Kidney epithelial cell (primary cell): ENCODE measurements at regions not wholly inside any gene's neighbourhood (a gene's known extent, or its start where the extent isn't known, plus 50 kb on each side); places are given as distances from the start of the nearest gene placed in this dataset.

Experiments used
- DNase-seq: peaks from one replicate; pipeline ENCODE4 v3.0.0-alpha.2; 2010; ENCODE audit warnings: low read depth
- H3K27me3 ChIP-seq: 2 replicates; pipeline ENCODE4 v1.6.0; 2011; ENCODE audit warnings: low read length; ENCODE audit not compliant: control insufficient read depth, insufficient read depth
- H3K36me3 ChIP-seq: 2 replicates; pipeline ENCODE4 v1.5.1; 2011; ENCODE audit warnings: low read length; ENCODE audit not compliant: control insufficient read depth, insufficient read depth
- H3K4me3 ChIP-seq: 2 replicates; pipeline ENCODE4 v1.5.1; 2011; ENCODE audit warnings: low read depth, mild to moderate bottlenecking, control low read depth, low read length
- TF ChIP-seq, protein P1 (sequence below): IDR thresholded peaks from 2 replicates; pipeline ENCODE4 v1.5.1; 2011; ENCODE audit warnings: mild to moderate bottlenecking, moderate library complexity, low read length, control low read depth, inconsistent platforms; ENCODE audit not compliant: insufficient read depth, poor library complexity, severe bottlenecking

DNA sequence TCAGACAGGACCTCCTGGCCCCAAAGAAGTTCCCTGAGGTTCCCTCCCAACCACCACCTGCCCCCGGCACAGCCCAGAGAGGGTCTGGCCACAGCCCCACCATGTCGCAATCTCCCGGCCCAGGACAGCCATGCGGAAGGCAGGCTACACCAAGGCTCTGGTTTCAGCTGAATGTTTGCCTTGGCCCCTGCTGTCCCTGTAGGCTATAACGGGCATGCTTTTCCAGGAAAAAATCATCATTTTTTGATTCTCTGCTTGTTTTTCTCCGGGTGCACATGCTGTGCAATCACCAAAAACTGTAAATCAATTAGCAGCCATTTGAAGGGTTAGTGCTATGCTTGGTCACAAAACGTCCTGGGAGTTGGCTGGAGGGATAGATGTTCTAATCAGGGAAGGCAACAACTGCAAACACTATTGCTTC, 142.7 kb upstream of the IGF1R start:
- Histone ChIP-seq H3K27me3 (peaks cover 17% of the 10 kb centered on the region), H3K36me3 (no peaks in the 10 kb centered on the region), H3K4me3 (no peak overlapping the region)
- TF ChIP-seq, protein P1, sequence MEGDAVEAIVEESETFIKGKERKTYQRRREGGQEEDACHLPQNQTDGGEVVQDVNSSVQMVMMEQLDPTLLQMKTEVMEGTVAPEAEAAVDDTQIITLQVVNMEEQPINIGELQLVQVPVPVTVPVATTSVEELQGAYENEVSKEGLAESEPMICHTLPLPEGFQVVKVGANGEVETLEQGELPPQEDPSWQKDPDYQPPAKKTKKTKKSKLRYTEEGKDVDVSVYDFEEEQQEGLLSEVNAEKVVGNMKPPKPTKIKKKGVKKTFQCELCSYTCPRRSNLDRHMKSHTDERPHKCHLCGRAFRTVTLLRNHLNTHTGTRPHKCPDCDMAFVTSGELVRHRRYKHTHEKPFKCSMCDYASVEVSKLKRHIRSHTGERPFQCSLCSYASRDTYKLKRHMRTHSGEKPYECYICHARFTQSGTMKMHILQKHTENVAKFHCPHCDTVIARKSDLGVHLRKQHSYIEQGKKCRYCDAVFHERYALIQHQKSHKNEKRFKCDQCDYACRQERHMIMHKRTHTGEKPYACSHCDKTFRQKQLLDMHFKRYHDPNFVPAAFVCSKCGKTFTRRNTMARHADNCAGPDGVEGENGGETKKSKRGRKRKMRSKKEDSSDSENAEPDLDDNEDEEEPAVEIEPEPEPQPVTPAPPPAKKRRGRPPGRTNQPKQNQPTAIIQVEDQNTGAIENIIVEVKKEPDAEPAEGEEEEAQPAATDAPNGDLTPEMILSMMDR, result no peak
- no peak for DNase-seq

DNA sequence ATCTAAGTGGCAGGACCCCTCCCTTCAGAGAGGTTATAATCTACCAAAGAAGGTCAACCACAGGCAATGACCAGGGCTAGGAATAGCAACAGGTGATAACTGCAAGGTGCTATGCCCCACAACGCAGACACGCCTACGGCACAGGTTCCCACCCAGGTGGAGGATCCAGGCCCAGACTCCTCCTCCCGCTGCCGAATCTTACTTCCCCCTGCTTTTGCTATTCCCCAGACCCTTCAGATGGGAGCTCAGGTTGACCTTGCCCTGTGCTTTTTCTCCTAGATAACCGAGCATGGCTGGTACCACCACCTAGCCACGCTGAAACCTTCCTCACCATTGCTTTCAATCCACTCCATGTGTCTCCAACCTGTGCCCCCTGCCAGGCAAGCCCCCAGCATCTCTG, 142.2 kb upstream of the IGF1R start:
- no peak overlapping the region for H3K4me3 ChIP-seq
- TF ChIP-seq, protein P1, result no peak
- peaks cover 17% of the 10 kb centered on the region for H3K27me3 ChIP-seq

DNA sequence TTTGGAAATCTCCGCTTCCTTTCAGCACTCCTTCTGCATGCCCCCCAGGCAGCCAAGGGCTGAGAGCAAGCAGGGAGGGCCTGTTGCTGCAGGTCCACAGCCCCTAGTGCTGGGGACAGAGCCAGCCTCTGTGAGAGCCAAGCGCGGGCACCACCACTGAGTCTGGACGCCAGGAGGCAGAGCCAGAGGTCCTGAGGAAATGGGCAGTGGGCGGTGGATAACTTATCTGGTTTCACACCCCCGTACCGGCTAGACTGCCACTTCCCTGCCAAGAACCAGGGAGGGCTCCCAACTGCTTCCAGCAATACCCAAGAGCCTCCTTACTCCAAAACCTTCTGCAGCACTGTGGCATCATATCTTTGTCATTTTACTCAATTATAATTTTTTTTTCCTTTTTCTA, 141.6 kb upstream of the IGF1R start:
- H3K27me3 ChIP-seq, result peaks cover 17% of the 10 kb centered on the region
- DNase-seq, result no peak
- TF ChIP-seq, protein P1, result no peak
- H3K36me3 ChIP-seq, result no peaks in the 10 kb centered on the region
- no peak overlapping the region for H3K4me3 ChIP-seq

More for the DNA sequence above, 142.2 kb upstream of the IGF1R start:
- DNase-seq, result no peak
- H3K36me3 ChIP-seq, result no peaks in the 10 kb centered on the region

DNA sequence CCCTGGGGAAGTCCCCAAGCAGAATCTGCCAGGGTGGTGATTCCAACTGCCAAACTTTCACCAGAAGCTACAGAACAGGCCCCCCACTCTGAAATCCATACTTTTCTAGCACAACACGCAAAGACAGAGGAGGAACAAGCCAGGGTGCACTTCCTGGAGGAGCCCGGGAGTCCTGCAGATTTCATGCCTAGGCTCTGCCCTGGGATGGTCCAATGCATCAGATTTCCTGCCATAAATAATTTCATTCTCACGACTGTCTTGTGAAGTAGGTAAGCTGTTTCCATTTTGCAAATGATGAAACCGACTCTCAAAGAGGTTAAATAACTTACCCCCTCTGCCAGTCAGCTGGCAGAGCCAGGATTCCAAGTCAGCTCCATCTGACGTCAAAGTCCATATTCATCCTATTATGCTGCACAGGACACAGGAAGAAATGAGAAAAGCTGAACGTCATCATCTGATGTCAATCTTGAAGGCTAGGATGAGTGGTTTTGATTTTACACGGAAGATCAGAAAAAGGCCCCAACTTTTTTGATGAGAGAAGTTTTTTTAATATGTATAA, 134.8 kb upstream of the IGF1R start:
- no peak overlapping the region for H3K4me3 ChIP-seq
- TF ChIP-seq, protein P1, result no peak
- H3K36me3 ChIP-seq, result no peaks in the 10 kb centered on the region
- no peak for DNase-seq
- H3K27me3 ChIP-seq, result no peaks in the 10 kb centered on the region

DNA sequence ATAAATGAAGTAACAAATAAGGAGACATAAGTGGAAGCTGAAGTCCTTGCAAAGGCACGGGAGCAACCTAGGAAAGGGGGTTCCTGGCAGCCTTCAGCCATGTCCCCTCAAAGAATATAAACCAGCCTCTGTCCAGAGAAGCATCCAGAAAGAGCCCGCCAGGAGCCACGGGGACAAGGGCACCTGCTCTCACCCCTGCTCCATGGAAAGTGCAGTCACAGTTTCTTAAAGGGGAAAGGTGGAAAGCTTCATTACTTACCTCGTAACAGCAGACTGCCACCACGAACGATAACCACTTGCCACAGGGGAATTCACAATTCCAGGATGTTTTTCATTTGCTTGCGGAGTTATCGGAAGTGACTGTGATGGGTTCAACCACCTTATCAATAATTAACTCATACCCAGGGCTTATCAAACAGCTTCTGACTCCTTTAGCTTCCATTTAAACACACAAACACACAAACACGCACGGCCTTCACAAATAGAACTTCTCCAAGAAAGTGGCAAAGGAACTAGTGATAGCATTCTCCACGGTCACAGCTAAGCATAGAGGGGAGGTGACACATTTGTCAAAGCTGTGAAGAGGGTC, 134.2 kb upstream of the IGF1R start:
- TF ChIP-seq, protein P1, result no peak
- DNase-seq, result no peak
- no peak overlapping the region for H3K4me3 ChIP-seq
- H3K36me3 ChIP-seq, result no peaks in the 10 kb centered on the region
- no peaks in the 10 kb centered on the region for H3K27me3 ChIP-seq

DNA sequence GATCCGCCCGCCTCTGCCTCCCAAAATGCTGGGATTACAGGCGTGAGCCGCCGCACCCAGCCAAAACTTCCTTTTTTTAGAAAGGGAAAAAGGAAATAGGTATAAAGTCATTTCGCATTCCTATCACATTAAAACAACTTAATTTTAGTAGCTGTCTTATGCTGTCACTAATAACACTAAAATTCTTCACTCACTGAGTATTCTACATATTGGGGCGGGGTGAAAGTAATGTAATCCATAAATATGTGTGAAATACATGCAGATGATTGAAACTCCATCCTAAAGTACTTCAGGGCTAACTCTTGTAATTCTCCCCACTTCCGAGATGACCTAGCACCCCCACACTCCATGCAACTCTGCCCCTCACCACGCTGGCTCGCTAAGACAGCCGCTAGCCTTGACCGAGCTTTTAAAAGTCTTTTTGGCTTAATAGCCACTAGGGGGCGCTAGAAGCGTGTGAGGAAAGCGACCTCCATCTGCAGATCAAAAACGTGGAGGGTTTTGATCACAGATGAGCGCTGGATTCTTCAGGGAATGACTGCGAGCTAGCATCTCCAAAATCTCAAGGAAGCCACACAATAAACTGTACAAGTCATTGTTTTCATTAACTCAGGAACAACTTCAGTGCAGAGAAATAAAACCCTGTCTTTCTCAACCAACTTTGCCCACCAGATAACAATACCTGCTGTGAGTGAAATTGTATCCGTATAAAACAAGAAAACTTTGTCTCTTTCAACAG, 129.3 kb upstream of the IGF1R start:
- no peaks in the 10 kb centered on the region for H3K36me3 ChIP-seq
- H3K4me3 ChIP-seq, result no peak overlapping the region
- TF ChIP-seq, protein P1, result peak; percentile 77
- peak; percentile 23 for DNase-seq
- no peaks in the 10 kb centered on the region for H3K27me3 ChIP-seq
